IMR-90 (cell line): ENCODE measurements at regions not wholly inside any gene's neighbourhood (a gene's known extent, or its start where the extent isn't known, plus 50 kb on each side); places are given as distances from the start of the nearest gene placed in this dataset.

Experiments used
- RAD21 ChIP-seq: IDR thresholded peaks from 2 replicates; pipeline ENCODE4 v1.6.1; 2012; ENCODE audit warnings: low read length, improper control_type of control experiment
- TF ChIP-seq, protein P1 (sequence below): conservative IDR thresholded peaks from 2 replicates; pipeline ENCODE4 v1.5.1; 2012; ENCODE audit warnings: mild to moderate bottlenecking, low read depth, low read length, improper control_type of control experiment

DNA sequence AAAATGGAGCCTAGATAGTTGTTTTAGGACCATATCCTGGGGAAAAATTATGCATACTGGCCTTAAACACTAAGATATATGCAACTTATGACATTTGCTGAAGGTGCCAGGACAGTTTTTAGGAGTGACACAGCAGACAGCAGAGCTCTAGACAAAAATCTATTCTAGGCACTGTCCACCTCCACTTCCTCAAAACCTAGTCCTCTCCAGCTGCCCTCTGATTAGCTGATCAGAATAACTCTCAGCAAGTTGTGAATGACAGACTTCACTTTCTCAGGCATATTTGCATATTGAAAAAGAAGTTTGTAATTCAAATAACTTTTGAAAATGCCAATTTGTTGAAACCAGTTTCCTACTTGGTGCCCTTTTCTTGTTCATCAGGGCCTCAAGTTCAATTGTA lies 152.3 kb upstream of the STEAP4 start:
- TF ChIP-seq, protein P1, sequence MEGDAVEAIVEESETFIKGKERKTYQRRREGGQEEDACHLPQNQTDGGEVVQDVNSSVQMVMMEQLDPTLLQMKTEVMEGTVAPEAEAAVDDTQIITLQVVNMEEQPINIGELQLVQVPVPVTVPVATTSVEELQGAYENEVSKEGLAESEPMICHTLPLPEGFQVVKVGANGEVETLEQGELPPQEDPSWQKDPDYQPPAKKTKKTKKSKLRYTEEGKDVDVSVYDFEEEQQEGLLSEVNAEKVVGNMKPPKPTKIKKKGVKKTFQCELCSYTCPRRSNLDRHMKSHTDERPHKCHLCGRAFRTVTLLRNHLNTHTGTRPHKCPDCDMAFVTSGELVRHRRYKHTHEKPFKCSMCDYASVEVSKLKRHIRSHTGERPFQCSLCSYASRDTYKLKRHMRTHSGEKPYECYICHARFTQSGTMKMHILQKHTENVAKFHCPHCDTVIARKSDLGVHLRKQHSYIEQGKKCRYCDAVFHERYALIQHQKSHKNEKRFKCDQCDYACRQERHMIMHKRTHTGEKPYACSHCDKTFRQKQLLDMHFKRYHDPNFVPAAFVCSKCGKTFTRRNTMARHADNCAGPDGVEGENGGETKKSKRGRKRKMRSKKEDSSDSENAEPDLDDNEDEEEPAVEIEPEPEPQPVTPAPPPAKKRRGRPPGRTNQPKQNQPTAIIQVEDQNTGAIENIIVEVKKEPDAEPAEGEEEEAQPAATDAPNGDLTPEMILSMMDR = no peak
- no peak for TF ChIP-seq RAD21
